Suprapubic skin (tissue), 4 donors: ENCODE measurements at regions not wholly inside any gene's neighbourhood (a gene's known extent, or its start where the extent isn't known, plus 50 kb on each side); places are given as distances from the start of the nearest gene placed in this dataset.

Experiments
- DNase-seq, 2 donors: peaks; one replicate each; pipeline ENCODE4 v3.0.0-alpha.2; 2019; ENCODE audit warnings: low spot score in 2 of 2
- H3K27ac ChIP-seq: fragments of 200-600 bp; sonication (generic); one replicate; pipeline ENCODE4 v1.5.1; 2019
- H3K27me3 ChIP-seq: fragments of 200-600 bp; sonication (generic); one replicate; pipeline ENCODE4 v1.5.1; 2019
- H3K36me3 ChIP-seq: fragments of 200-600 bp; sonication (generic); one replicate; pipeline ENCODE4 v1.5.1; 2019
- H3K4me1 ChIP-seq: fragments of 200-600 bp; sonication (generic); one replicate; pipeline ENCODE4 v1.5.1; 2019
- H3K4me3 ChIP-seq: fragments of 200-600 bp; sonication (generic); one replicate; pipeline ENCODE4 v1.5.1; 2019; ENCODE audit warnings: mild to moderate bottlenecking
- H3K9me3 ChIP-seq: fragments of 200-600 bp; sonication (generic); one replicate; pipeline ENCODE4 v1.5.1; 2019
- CTCF ChIP-seq, 2 donors: fragments of 200-600 bp in 1 of 2; fragments of 450-650 bp in 1 of 2; sonication (generic) in 1 of 2; IDR thresholded peaks; one replicate each; pipeline ENCODE4 v1.5.1; 2016 to 2019; ENCODE audit warnings: antibody characterized with exemption in 2 of 2, mild to moderate bottlenecking in 1 of 2, moderate library complexity in 1 of 2
- EP300 ChIP-seq: sonication (generic); formaldehyde crosslinking; IDR thresholded peaks from one replicate; pipeline ENCODE4 v1.6.1; 2017; ENCODE audit warnings: antibody characterized with exemption
- POLR2A ChIP-seq, 2 donors: fragments of 450-650 bp; IDR thresholded peaks; one replicate each; pipeline ENCODE4 v1.6.1; 2017; ENCODE audit warnings: antibody characterized with exemption in 2 of 2, mild to moderate bottlenecking in 2 of 2, moderate library complexity in 2 of 2
- POLR2AphosphoS5 ChIP-seq, 3 donors: sonication (generic); formaldehyde crosslinking; IDR thresholded peaks; one replicate each; pipeline ENCODE4 v1.6.1; 2017; ENCODE audit warnings: antibody characterized with exemption in 3 of 3
- WGBS: methylation state at CpG from one replicate; pipeline ENCODE4 v1.1.5; 2018; 5-methylcytosine and 5-hydroxymethylcytosine counted together

GRCh38 chr16:35559911-35560636 is 2100.7 kb downstream of the TP53TG3F start:
- H3K9me3 ChIP-seq, result peaks cover 4% of the 10 kb centered on the region

GRCh38 chr16:35560637-35560984 is 2101.2 kb downstream of the TP53TG3F start:
- TF ChIP-seq CTCF (IDR thresholded peaks at IDR 0.05) (no peak), POLR2A (IDR thresholded peaks at IDR 0.05) (no peak), EP300 (no peak), POLR2AphosphoS5 (IDR thresholded peaks at IDR 0.05) (no peak)
- Histone ChIP-seq H3K27ac (no peak overlapping the region), H3K9me3 (peaks cover 4% of the 10 kb centered on the region), H3K27me3 (no peaks in the 10 kb centered on the region), H3K36me3 (no peaks in the 10 kb centered on the region), H3K4me1 (peaks cover 4% of the 10 kb centered on the region), H3K4me3 (no peak overlapping the region)
- WGBS, result 48% methylated on average over 6 of the region's 6 CpGs
- no peak for DNase-seq

More at GRCh38 chr16:35559911-35560636, 2100.7 kb downstream of the TP53TG3F start:
- Histone ChIP-seq H3K4me1 (peaks cover 4% of the 10 kb centered on the region), H3K27me3 (no peaks in the 10 kb centered on the region), H3K27ac (no peak overlapping the region), H3K4me3 (no peak overlapping the region), H3K36me3 (no peaks in the 10 kb centered on the region)
- no peak for DNase-seq
- TF ChIP-seq POLR2AphosphoS5 (IDR thresholded peaks at IDR 0.05) (no peak), CTCF (IDR thresholded peaks at IDR 0.05) (no peak), EP300 (no peak), POLR2A (IDR thresholded peaks at IDR 0.05) (no peak)
- WGBS, result 44% methylated on average over 2 of the region's 2 CpGs

GRCh38 chr16:35561346-35561745 is 2101.9 kb downstream of the TP53TG3F start:
- DNase-seq, result no peak
- Histone ChIP-seq H3K4me3 (no peak overlapping the region), H3K36me3 (no peaks in the 10 kb centered on the region), H3K27me3 (no peaks in the 10 kb centered on the region), H3K4me1 (peaks cover 4% of the 10 kb centered on the region), H3K9me3 (peaks cover 4% of the 10 kb centered on the region), H3K27ac (no peak overlapping the region)
- TF ChIP-seq CTCF (IDR thresholded peaks at IDR 0.05), result no peak
- TF ChIP-seq EP300, result no peak
- no peak for TF ChIP-seq POLR2A (IDR thresholded peaks at IDR 0.05)
- TF ChIP-seq POLR2AphosphoS5 (IDR thresholded peaks at IDR 0.05), result no peak

GRCh38 chr16:35562471-35562870 is 2103.1 kb downstream of the TP53TG3F start:
- Histone ChIP-seq H3K27me3 (no peaks in the 10 kb centered on the region), H3K9me3 (peaks cover 4% of the 10 kb centered on the region), H3K4me3 (no peak overlapping the region), H3K27ac (no peak overlapping the region), H3K4me1 (peaks cover 4% of the 10 kb centered on the region), H3K36me3 (no peaks in the 10 kb centered on the region)
- TF ChIP-seq POLR2AphosphoS5 (IDR thresholded peaks at IDR 0.05) (no peak), CTCF (IDR thresholded peaks at IDR 0.05) (no peak), POLR2A (IDR thresholded peaks at IDR 0.05) (no peak), EP300 (no peak)
- no peak for DNase-seq
- 54% methylated on average over 1 of the region's 1 CpG for WGBS

GRCh38 chr16:35562919-35563318 is 2103.5 kb downstream of the TP53TG3F start:
- H3K27ac ChIP-seq, result no peak overlapping the region
- peaks cover 4% of the 10 kb centered on the region for H3K9me3 ChIP-seq
- DNase-seq, result no peak
- TF ChIP-seq POLR2AphosphoS5 (IDR thresholded peaks at IDR 0.05) (no peak), CTCF (IDR thresholded peaks at IDR 0.05) (no peak), EP300 (no peak), POLR2A (IDR thresholded peaks at IDR 0.05) (no peak)
- no peaks in the 10 kb centered on the region for H3K27me3 ChIP-seq
- peaks cover 4% of the 10 kb centered on the region for H3K4me1 ChIP-seq
- no CpG with 5 or more reads among the region's 1 CpG for WGBS
- H3K36me3 ChIP-seq, result no peaks in the 10 kb centered on the region
- H3K4me3 ChIP-seq, result no peak overlapping the region
